K562 (cell line): ENCODE measurements at regions not wholly inside any gene's neighbourhood (a gene's known extent, or its start where the extent isn't known, plus 50 kb on each side); places are given as distances from the start of the nearest gene placed in this dataset.

Experiments
- ATAC-seq: fragments of 200-7000 bp; cut with Tn5 transposase; 3 replicates; pipeline ENCODE4 v1.9.1; 2020; ENCODE audit warnings: moderate library complexity
- BruUV-seq: library from RNA; stranded (reverse); fragments of 400-500 nt; replicated peaks from 2 replicates; lab custom pipeline; 2021; lab: Mats Ljungman, UMichigan
- CTCF ChIA-PET: fragments of 300-600 bp; formaldehyde crosslinking; extraction: SDS; loops from one replicate; lab custom pipeline; 2021; ENCODE audit warnings: low intra/inter-chr PET ratio; lab: Yijun Ruan, JAX
- POLR2A ChIA-PET: fragments of 300-600, 350-650 bp; sonication (Branson Sonifier 250); formaldehyde crosslinking; extraction: SDS; loops from one replicate; lab custom pipeline; 2021; ENCODE audit warnings: antibody characterized with exemption, inconsistent platforms; lab: Yijun Ruan, JAX
- DNase-seq, 4 experiments: peaks; one replicate each; pipeline versions ENCODE4 v3.0.0 to v3.0.0-alpha.2; 2011 to 2018; ENCODE audit warnings: low spot score in 3 of 4, mixed read lengths in 3 of 4; ENCODE audit errors: extremely low read depth in 1 of 4
- FAIRE-seq: peaks from 2 replicates; lab custom pipeline; 2011; peaks lifted over from hg19 to GRCh38; lab: Jason Lieb, UNC
- H2AFZ ChIP-seq: 2 replicates; pipeline ENCODE4 v1.6.0; 2011; ENCODE audit warnings: low read depth, low read length, control low read depth, inconsistent platforms
- H3K27ac ChIP-seq: fragments of 200-600 bp; 3 replicates; pipeline ENCODE4 v1.8.0; 2011; ENCODE audit warnings: low read depth, mild to moderate bottlenecking, control low read depth, inconsistent platforms, low read length, moderate library complexity, mixed read lengths; ENCODE audit errors: extremely low read depth
- H3K27me3 ChIP-seq, 2 experiments: fragments of 300-600 bp in 1 of 2; 2 replicates in 1 of 2; 3 replicates in 1 of 2; pipeline versions ENCODE4 v1.6.0 to v1.8.0; 2011; ENCODE audit warnings: inconsistent platforms in 2 of 2, low read length in 2 of 2, mild to moderate bottlenecking in 1 of 2, mixed read lengths in 1 of 2, moderate library complexity in 1 of 2; ENCODE audit not compliant: control insufficient read depth in 2 of 2, insufficient read depth in 2 of 2
- H3K36me3 ChIP-seq: fragments of 300-600 bp; 3 replicates; pipeline ENCODE4 v1.8.0; 2011; ENCODE audit warnings: mild to moderate bottlenecking, low read length, inconsistent platforms; ENCODE audit not compliant: control insufficient read depth, insufficient read depth
- H3K4me1 ChIP-seq, 2 experiments: fragments of 200-600 bp in 1 of 2; replicated peaks in 1 of 2; 2 replicates in 1 of 2; 3 replicates in 1 of 2; pipeline versions ENCODE4 v1.5.1 to v1.8.0; 2011; ENCODE audit warnings: inconsistent platforms in 2 of 2, low read length in 2 of 2, mild to moderate bottlenecking in 1 of 2, mixed read lengths in 1 of 2, moderate library complexity in 1 of 2; ENCODE audit not compliant: control insufficient read depth in 2 of 2, insufficient read depth in 2 of 2
- H3K4me2 ChIP-seq: 2 replicates; pipeline ENCODE4 v1.6.1; 2011; ENCODE audit warnings: low read length, control low read depth, inconsistent platforms, mixed read lengths; ENCODE audit not compliant: insufficient read depth
- H3K4me3 ChIP-seq: fragments of 200-600 bp; sonication (generic), shearing (Covaris generic); 2 replicates; pipeline ENCODE4 v1.5.1; 2016; ENCODE audit warnings: control low read depth, inconsistent platforms
- H3K79me2 ChIP-seq: fragments of 200-600 bp; 3 replicates; pipeline ENCODE4 v1.8.0; 2011; ENCODE audit warnings: low read length, inconsistent platforms; ENCODE audit not compliant: control insufficient read depth, insufficient read depth
- H3K9ac ChIP-seq, 2 experiments: 2 replicates each; pipeline versions ENCODE4 v1.6.0 to v1.6.1; 2011; ENCODE audit warnings: low read depth in 2 of 2, low read length in 2 of 2, control low read depth in 1 of 2, inconsistent platforms in 1 of 2, mild to moderate bottlenecking in 1 of 2, mixed read lengths in 1 of 2; ENCODE audit not compliant: insufficient read depth in 1 of 2
- H3K9me1 ChIP-seq: one replicate; pipeline ENCODE4 v1.6.0; 2011; ENCODE audit warnings: inconsistent platforms, mild to moderate bottlenecking, low read length, moderate library complexity; ENCODE audit not compliant: control insufficient read depth, insufficient read depth
- H3K9me3 ChIP-seq: replicated peaks from 2 replicates; pipeline ENCODE4 v1.5.1; 2011; ENCODE audit warnings: low read depth, low read length, inconsistent platforms; ENCODE audit not compliant: control insufficient read depth, insufficient read depth
- H4K20me1 ChIP-seq: replicated peaks from 2 replicates; pipeline ENCODE4 v1.6.1; 2011; ENCODE audit warnings: low read length, inconsistent platforms, mixed read lengths; ENCODE audit not compliant: control insufficient read depth, insufficient read depth
- ADNP ChIP-seq: fragments of 200-800 bp; sonication (Bioruptor generic); IDR thresholded peaks from 2 replicates; pipeline ENCODE4 v1.6.1; 2016; ENCODE audit warnings: missing genetic modification characterization, missing compliant biosample characterization
- EZH2 ChIP-seq: IDR thresholded peaks from 2 replicates; pipeline ENCODE4 v1.6.1; 2012; ENCODE audit warnings: low read depth, mild to moderate bottlenecking, inconsistent platforms, low read length, borderline replicate concordance
- HBP1 ChIP-seq: fragments of 450-650 bp; formaldehyde crosslinking; IDR thresholded peaks from 2 replicates; pipeline ENCODE4 v1.4.0; 2022; ENCODE audit warnings: missing genetic modification characterization
- HNRNPK ChIP-seq: fragments of 200-400 bp; formaldehyde crosslinking; IDR thresholded peaks from one replicate; pipeline ENCODE4 v1.6.1; 2018; ENCODE audit warnings: mild to moderate bottlenecking, low read depth, low read length; ENCODE audit not compliant: poor library complexity, severe bottlenecking
- MYBL2 ChIP-seq, 2 experiments: fragments of 450-650 bp in 1 of 2; sonication (generic) in 1 of 2; formaldehyde crosslinking in 1 of 2; IDR thresholded peaks; 2 replicates each; pipeline versions ENCODE4 v1.6.1 to v1.8.1; 2017 to 2022; ENCODE audit warnings: borderline replicate concordance in 1 of 2, inconsistent platforms in 1 of 2, low read depth in 1 of 2, mild to moderate bottlenecking in 1 of 2, missing genetic modification reagents in 1 of 2, moderate library complexity in 1 of 2
- PREB ChIP-seq: sonication (generic); formaldehyde crosslinking; IDR thresholded peaks from 2 replicates; pipeline ENCODE4 v1.8.1; 2023; ENCODE audit warnings: mild to moderate bottlenecking, missing genetic modification reagents
- SIN3A ChIP-seq, 2 experiments: fragments of 150-350 bp in 1 of 2; IDR thresholded peaks; 2 replicates each; pipeline ENCODE4 v1.6.1; 2011 to 2016; ENCODE audit warnings: borderline replicate concordance in 2 of 2, low read depth in 2 of 2, low read length in 2 of 2, mild to moderate bottlenecking in 2 of 2, moderate library complexity in 2 of 2; ENCODE audit not compliant: control insufficient read depth in 1 of 2
- TCF7 ChIP-seq: sonication (generic); IDR thresholded peaks from 2 replicates; pipeline ENCODE4 v1.6.1; 2016; ENCODE audit warnings: antibody characterized with exemption, borderline replicate concordance
- ZBTB33 ChIP-seq: sonication (generic); formaldehyde crosslinking; IDR thresholded peaks from 2 replicates; pipeline ENCODE4 v1.8.1; 2023; ENCODE audit warnings: mild to moderate bottlenecking, missing genetic modification reagents
- ZNF224 ChIP-seq: sonication (generic); formaldehyde crosslinking; IDR thresholded peaks from 2 replicates; pipeline ENCODE4 v1.8.0; 2022; ENCODE audit warnings: mild to moderate bottlenecking, missing genetic modification reagents
- ZNF253 ChIP-seq: fragments of 250-450 bp; sonication (Bioruptor Pico); conservative IDR thresholded peaks from 2 replicates; pipeline ENCODE4 v1.6.1; 2021; ENCODE audit warnings: mild to moderate bottlenecking
- ZNF518B ChIP-seq: fragments of 250-450 bp; sonication (Bioruptor Pico); IDR thresholded peaks from 2 replicates; pipeline ENCODE4 v1.5.0; 2021; ENCODE audit warnings: mild to moderate bottlenecking, moderate library complexity
- in situ Hi-C: fragments of 300-500 bp; cut with MboI; formaldehyde crosslinking; loops from 4 replicates; pipeline ENCODE4 v1.15.0; 2018; ENCODE audit warnings: inconsistent platforms, mixed read lengths
- intact Hi-C: fragments of 100-400 bp; cut with micrococcal nuclease; formaldehyde crosslinking; loops from 2 replicates; pipeline ENCODE4 v1.14.2; 2022

GRCh38 chr1:224828691-224829090 is 100.8 kb upstream of the DNAH14 start:
- no peak for FAIRE-seq
- H3K9me3 ChIP-seq, result no peaks in the 10 kb centered on the region; the same call in 1 of the 2 replicates
- BruUV-seq, result no TSS peak
- H3K9me1 ChIP-seq, result no peaks in the 10 kb centered on the region
- no peak for DNase-seq
- POLR2A ChIA-PET, result no interaction called here
- no peak overlapping the region for H3K4me3 ChIP-seq
- no peak for TF ChIP-seq HBP1 (CRISPR knock-in tag)
- TF ChIP-seq SIN3A (IDR thresholded peaks at IDR 0.05; ENCODE audit: borderline replicate concordance in 2 of 2, control insufficient read depth in 1 of 2, low read depth in 2 of 2, low read length in 2 of 2), result no peak
- no peak for TF ChIP-seq ADNP (tag)
- TF ChIP-seq PREB (CRISPR knock-in tag), result no peak
- no peak for TF ChIP-seq ZNF224 (CRISPR knock-in tag)
- no peak for TF ChIP-seq HNRNPK
- TF ChIP-seq EZH2, result no peak
- no peak for TF ChIP-seq ZBTB33 (CRISPR knock-in tag)
- no peak for TF ChIP-seq ZNF518B (CRISPR knock-in tag)
- no peak for TF ChIP-seq TCF7
- no peak for TF ChIP-seq ZNF253 (CRISPR knock-in tag)
- TF ChIP-seq MYBL2 (IDR thresholded peaks at IDR 0.05; ENCODE audit: low read depth), result no peak
- no peak for TF ChIP-seq MYBL2 (CRISPR knock-in tag; IDR thresholded peaks at IDR 0.05; ENCODE audit: borderline replicate concordance)
- TF ChIP-seq, all 486 proteins: peak for 0
- intact Hi-C loops (no loop called here), in situ Hi-C loops (no loop called here)
- no peaks in the 10 kb centered on the region for H3K79me2 ChIP-seq
- H3K4me2 ChIP-seq, result no peak overlapping the region
- CTCF ChIA-PET, result no interaction called here
- H3K4me1 ChIP-seq, result no peaks in the 10 kb centered on the region
- no peaks in the 10 kb centered on the region for H4K20me1 ChIP-seq
- no peak for ATAC-seq
- no peaks in the 10 kb centered on the region for H3K27me3 ChIP-seq
- no peak overlapping the region for H2AFZ ChIP-seq
- no peak overlapping the region for H3K9ac ChIP-seq
- no peak overlapping the region for H3K27ac ChIP-seq
- H3K36me3 ChIP-seq, result no peaks in the 10 kb centered on the region
